Liver (tissue), 7 donors: ENCODE measurements at regions not wholly inside any gene's neighbourhood (a gene's known extent, or its start where the extent isn't known, plus 50 kb on each side); places are given as distances from the start of the nearest gene placed in this dataset.

Source experiments
- DNase-seq: peaks from one replicate; pipeline ENCODE4 v3.0.0-alpha.2; 2017; ENCODE audit warnings: low spot score
- H3K27ac ChIP-seq, 2 donors: one replicate each; pipeline ENCODE4 v1.7.0; 2013; ENCODE audit warnings: inconsistent platforms in 2 of 2, low read length in 2 of 2, control low read depth in 1 of 2, low read depth in 1 of 2, mild to moderate bottlenecking in 1 of 2
- H3K27me3 ChIP-seq, 4 donors: one replicate each; pipeline versions ENCODE4 v1.6.1 to v1.7.0; 2013; ENCODE audit warnings: low read length in 3 of 4, inconsistent platforms in 1 of 4, mild to moderate bottlenecking in 1 of 4, moderate library complexity in 1 of 4; ENCODE audit not compliant: control insufficient read depth in 4 of 4, insufficient read depth in 4 of 4
- H3K36me3 ChIP-seq, 4 donors: one replicate each; pipeline versions ENCODE4 v1.6.1 to v1.7.0; 2013; ENCODE audit warnings: low read length in 3 of 4, mild to moderate bottlenecking in 3 of 4, low read depth in 1 of 4, moderate library complexity in 1 of 4; ENCODE audit not compliant: control insufficient read depth in 4 of 4, insufficient read depth in 3 of 4
- H3K4me1 ChIP-seq, 4 donors: one replicate each; pipeline versions ENCODE4 v1.6.1 to v1.7.0; 2013; ENCODE audit warnings: low read length in 3 of 4, mild to moderate bottlenecking in 3 of 4, moderate library complexity in 1 of 4; ENCODE audit not compliant: control insufficient read depth in 4 of 4, insufficient read depth in 4 of 4
- H3K4me3 ChIP-seq, 3 donors: one replicate each; pipeline versions ENCODE4 v1.6.1 to v1.7.0; 2013; ENCODE audit warnings: low read length in 3 of 3, control low read depth in 1 of 3, low read depth in 1 of 3, mild to moderate bottlenecking in 1 of 3
- H3K9ac ChIP-seq, 2 donors: one replicate each; pipeline ENCODE4 v1.7.0; 2013; ENCODE audit warnings: low read length in 2 of 2, mild to moderate bottlenecking in 2 of 2, moderate library complexity in 2 of 2, control low read depth in 1 of 2, low read depth in 1 of 2
- H3K9me3 ChIP-seq, 4 donors: one replicate each; pipeline versions ENCODE4 v1.6.1 to v1.7.0; 2013; ENCODE audit warnings: low read length in 3 of 4; ENCODE audit not compliant: control insufficient read depth in 4 of 4
- EGR1 ChIP-seq, 2 donors: IDR thresholded peaks; 2 replicates each; pipeline ENCODE4 v1.6.1; 2016 to 2018; ENCODE audit warnings: antibody characterized with exemption in 2 of 2, low read depth in 2 of 2
- FOXA2 ChIP-seq: IDR thresholded peaks from 2 replicates; pipeline ENCODE4 v1.6.1; 2016; ENCODE audit warnings: antibody characterized with exemption
- GABPA ChIP-seq, 2 donors: IDR thresholded peaks in 1 of 2; conservative IDR thresholded peaks in 1 of 2; 2 replicates each; pipeline ENCODE4 v1.6.1; 2016; ENCODE audit warnings: antibody characterized with exemption in 2 of 2, mild to moderate bottlenecking in 1 of 2, moderate library complexity in 1 of 2
- HNF4A ChIP-seq, 2 donors: conservative IDR thresholded peaks; 2 replicates each; pipeline ENCODE4 v1.6.1; 2016; ENCODE audit warnings: antibody characterized with exemption in 2 of 2, mild to moderate bottlenecking in 2 of 2
- HNF4G ChIP-seq: IDR thresholded peaks from 2 replicates; pipeline ENCODE4 v1.6.1; 2016; ENCODE audit warnings: antibody characterized with exemption
- NR2F2 ChIP-seq: IDR thresholded peaks from 2 replicates; pipeline ENCODE4 v1.6.1; 2016; ENCODE audit warnings: antibody characterized with exemption
- RAD21 ChIP-seq, 2 donors: IDR thresholded peaks; 2 replicates each; pipeline ENCODE4 v1.6.1; 2016; ENCODE audit warnings: antibody characterized with exemption in 2 of 2, mild to moderate bottlenecking in 2 of 2
- RXRA ChIP-seq, 2 donors: IDR thresholded peaks; 2 replicates each; pipeline ENCODE4 v1.6.1; 2017 to 2018; ENCODE audit warnings: antibody characterized with exemption in 2 of 2, mild to moderate bottlenecking in 1 of 2
- TAF1 ChIP-seq: conservative IDR thresholded peaks from 2 replicates; pipeline ENCODE4 v1.6.1; 2016; ENCODE audit warnings: antibody characterized with exemption, mild to moderate bottlenecking
- YY1 ChIP-seq: IDR thresholded peaks from 2 replicates; pipeline ENCODE4 v1.6.1; 2016; ENCODE audit warnings: antibody characterized with exemption, mild to moderate bottlenecking
- WGBS: extraction: QIAGEN DNeasy Blood & Tissue Kit; methylation state at CpG from one replicate; pipeline ENCODE4 v1.1.7; 2013; 5-methylcytosine and 5-hydroxymethylcytosine counted together
- TF ChIP-seq, protein P1 (sequence below): IDR thresholded peaks from 2 replicates; pipeline ENCODE4 v1.6.1; 2016; ENCODE audit warnings: antibody characterized with exemption
- TF ChIP-seq, protein P2 (sequence below): IDR thresholded peaks from 2 replicates; pipeline ENCODE4 v1.6.1; 2016; ENCODE audit warnings: antibody characterized with exemption, mild to moderate bottlenecking
- TF ChIP-seq, protein P3 (sequence below): IDR thresholded peaks from 2 replicates; pipeline ENCODE4 v1.6.1; 2016; ENCODE audit warnings: antibody characterized with exemption
- donor health status: healthy.
- donor health status: healthy.
- donor health status: healthy.
- donor health status: healthy.

DNA sequence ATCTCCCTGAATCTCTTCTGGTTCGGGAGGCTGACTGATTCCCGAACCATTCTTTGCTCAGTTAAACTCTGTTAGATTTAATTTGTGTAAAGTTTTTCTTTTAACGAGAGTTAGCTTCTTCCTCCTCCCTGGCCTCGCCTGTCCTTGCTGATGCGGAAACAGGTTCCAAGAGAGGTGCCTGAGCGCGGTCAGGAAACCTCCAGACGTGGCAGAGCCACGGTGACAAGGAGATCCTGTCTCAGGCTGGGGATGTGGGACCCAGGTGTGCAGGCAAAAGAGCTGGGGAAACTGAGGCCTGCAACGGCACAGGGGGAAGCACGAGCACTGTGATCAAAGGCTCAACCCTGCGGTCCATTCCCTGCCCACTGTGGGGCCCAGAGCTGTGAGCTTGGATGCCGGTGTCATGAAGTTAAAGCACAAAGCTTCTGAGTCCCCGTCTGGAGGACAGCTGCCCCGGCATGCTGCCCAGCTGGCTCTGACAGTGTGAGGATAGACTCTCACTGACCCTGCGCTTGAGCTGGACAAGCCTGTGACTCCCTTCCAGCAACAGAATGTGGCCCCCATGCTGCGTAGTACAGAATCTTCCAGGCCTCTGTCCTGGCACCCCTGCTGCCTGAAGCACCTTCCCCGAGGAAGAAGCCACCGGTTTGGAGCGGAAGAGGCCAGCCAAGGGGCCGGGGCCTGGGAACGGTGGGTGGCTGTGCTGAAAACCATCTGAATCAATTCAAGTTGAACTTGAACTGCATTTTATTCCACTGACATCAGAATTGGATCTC is 960.6 kb downstream of the BRD1 start:
- Histone ChIP-seq H3K36me3 (no peaks in the 10 kb centered on the region), H3K9ac (no peak overlapping the region), H3K27me3 (peaks cover 0 to 3% (median 0%) of the 10 kb centered on the region in 4 donors), H3K4me3 (no peak overlapping the region), H3K9me3 (peaks cover 0 to 5% (median 2%) of the 10 kb centered on the region in 4 donors), H3K4me1 (no peaks in the 10 kb centered on the region), H3K27ac (no peak overlapping the region)
- no peak for DNase-seq
- TF ChIP-seq, protein P1, sequence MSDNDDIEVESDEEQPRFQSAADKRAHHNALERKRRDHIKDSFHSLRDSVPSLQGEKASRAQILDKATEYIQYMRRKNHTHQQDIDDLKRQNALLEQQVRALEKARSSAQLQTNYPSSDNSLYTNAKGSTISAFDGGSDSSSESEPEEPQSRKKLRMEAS = no peak
- WGBS = 81% methylated on average over 22 of the region's 22 CpGs

DNA sequence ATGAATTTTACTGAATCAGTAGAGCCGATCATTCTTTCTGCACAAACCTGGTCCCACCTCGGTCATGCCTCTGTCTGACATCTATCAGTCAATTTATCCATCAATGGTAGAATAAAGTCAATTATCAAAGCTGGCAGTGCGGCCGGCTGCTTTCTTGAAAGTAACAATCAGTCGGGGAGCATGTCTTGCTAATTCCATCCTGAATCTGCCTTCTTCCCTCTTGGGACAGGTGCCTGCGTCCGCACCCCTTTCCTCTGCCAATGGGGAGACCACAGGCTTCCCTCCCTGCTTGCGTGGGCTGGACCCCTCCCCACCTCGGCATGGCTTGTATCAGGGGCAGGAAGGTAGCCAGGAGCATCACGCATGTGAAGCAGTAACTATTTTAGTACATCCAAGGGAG is 962.9 kb downstream of the BRD1 start:
- Histone ChIP-seq H3K27me3 (peaks cover 0 to 3% (median 0%) of the 10 kb centered on the region in 4 donors), H3K36me3 (no peaks in the 10 kb centered on the region), H3K27ac (no peak overlapping the region), H3K4me3 (no peak overlapping the region), H3K4me1 (no peaks in the 10 kb centered on the region), H3K9ac (no peak overlapping the region), H3K9me3 (peaks cover 0 to 2% (median under 1%) of the 10 kb centered on the region in 4 donors)
- DNase-seq = no peak
- TF ChIP-seq NR2F2 (no peak), HNF4A (conservative IDR thresholded peaks at IDR 0.05) (no peak), RAD21 (IDR thresholded peaks at IDR 0.05) (no peak), TAF1 (no peak), YY1 (no peak), HNF4G (no peak), EGR1 (IDR thresholded peaks at IDR 0.05; ENCODE audit: low read depth in 2 of 2) (no peak), FOXA2 (no peak), GABPA (IDR thresholded peaks at IDR 0.05 in 1 of 2, conservative IDR thresholded peaks at IDR 0.05 in 1 of 2) (no peak), RXRA (IDR thresholded peaks at IDR 0.05) (no peak)
- TF ChIP-seq, protein P2, sequence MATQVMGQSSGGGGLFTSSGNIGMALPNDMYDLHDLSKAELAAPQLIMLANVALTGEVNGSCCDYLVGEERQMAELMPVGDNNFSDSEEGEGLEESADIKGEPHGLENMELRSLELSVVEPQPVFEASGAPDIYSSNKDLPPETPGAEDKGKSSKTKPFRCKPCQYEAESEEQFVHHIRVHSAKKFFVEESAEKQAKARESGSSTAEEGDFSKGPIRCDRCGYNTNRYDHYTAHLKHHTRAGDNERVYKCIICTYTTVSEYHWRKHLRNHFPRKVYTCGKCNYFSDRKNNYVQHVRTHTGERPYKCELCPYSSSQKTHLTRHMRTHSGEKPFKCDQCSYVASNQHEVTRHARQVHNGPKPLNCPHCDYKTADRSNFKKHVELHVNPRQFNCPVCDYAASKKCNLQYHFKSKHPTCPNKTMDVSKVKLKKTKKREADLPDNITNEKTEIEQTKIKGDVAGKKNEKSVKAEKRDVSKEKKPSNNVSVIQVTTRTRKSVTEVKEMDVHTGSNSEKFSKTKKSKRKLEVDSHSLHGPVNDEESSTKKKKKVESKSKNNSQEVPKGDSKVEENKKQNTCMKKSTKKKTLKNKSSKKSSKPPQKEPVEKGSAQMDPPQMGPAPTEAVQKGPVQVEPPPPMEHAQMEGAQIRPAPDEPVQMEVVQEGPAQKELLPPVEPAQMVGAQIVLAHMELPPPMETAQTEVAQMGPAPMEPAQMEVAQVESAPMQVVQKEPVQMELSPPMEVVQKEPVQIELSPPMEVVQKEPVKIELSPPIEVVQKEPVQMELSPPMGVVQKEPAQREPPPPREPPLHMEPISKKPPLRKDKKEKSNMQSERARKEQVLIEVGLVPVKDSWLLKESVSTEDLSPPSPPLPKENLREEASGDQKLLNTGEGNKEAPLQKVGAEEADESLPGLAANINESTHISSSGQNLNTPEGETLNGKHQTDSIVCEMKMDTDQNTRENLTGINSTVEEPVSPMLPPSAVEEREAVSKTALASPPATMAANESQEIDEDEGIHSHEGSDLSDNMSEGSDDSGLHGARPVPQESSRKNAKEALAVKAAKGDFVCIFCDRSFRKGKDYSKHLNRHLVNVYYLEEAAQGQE = no peak
- TF ChIP-seq, protein P1 = no peak
- TF ChIP-seq, protein P3, sequence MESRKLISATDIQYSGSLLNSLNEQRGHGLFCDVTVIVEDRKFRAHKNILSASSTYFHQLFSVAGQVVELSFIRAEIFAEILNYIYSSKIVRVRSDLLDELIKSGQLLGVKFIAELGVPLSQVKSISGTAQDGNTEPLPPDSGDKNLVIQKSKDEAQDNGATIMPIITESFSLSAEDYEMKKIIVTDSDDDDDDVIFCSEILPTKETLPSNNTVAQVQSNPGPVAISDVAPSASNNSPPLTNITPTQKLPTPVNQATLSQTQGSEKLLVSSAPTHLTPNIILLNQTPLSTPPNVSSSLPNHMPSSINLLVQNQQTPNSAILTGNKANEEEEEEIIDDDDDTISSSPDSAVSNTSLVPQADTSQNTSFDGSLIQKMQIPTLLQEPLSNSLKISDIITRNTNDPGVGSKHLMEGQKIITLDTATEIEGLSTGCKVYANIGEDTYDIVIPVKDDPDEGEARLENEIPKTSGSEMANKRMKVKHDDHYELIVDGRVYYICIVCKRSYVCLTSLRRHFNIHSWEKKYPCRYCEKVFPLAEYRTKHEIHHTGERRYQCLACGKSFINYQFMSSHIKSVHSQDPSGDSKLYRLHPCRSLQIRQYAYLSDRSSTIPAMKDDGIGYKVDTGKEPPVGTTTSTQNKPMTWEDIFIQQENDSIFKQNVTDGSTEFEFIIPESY = no peak
- 72% methylated on average over 10 of the region's 10 CpGs for WGBS
